DMS53 treated with DMSO at 0.1 percent for 48 hours (cell line): ENCODE measurements at regions not wholly inside any gene's neighbourhood (a gene's known extent, or its start where the extent isn't known, plus 50 kb on each side); places are given as distances from the start of the nearest gene placed in this dataset.

Experiments used
- DNase-seq: peaks from one replicate; lab custom pipeline; 2025; ENCODE audit not compliant: unreplicated experiment; lab: John Stamatoyannopoulos, UW

- DNase-seq: no peak
Measured at GRCh38 chr7:88700725-88701124, 58.8 kb upstream of the ZNF804B start.

- no peak for DNase-seq
Measured at GRCh38 chr7:88694207-88694606, 65.3 kb upstream of the ZNF804B start.

- DNase-seq: no peak
Measured at GRCh38 chr7:88693131-88693530, 66.4 kb upstream of the ZNF804B start.

GRCh38 chr7:88692493-88692892, 67.0 kb upstream of the ZNF804B start:
- no peak for DNase-seq

- DNase-seq: no peak
Measured at GRCh38 chr7:88689821-88690220, 69.7 kb upstream of the ZNF804B start.

GRCh38 chr7:88688222-88688621, 71.3 kb upstream of the ZNF804B start:
- no peak for DNase-seq

GRCh38 chr7:88686468-88687229, 72.9 kb upstream of the ZNF804B start:
- no peak for DNase-seq

GRCh38 chr7:88681682-88682081, 77.8 kb upstream of the ZNF804B start:
- no peak for DNase-seq

GRCh38 chr7:88670536-88670935, 89.0 kb upstream of the ZNF804B start:
- DNase-seq: no peak

- DNase-seq: no peak
Measured at GRCh38 chr7:88669913-88670312, 89.6 kb upstream of the ZNF804B start.

- DNase-seq: no peak
Measured at GRCh38 chr7:88668591-88668990, 90.9 kb upstream of the ZNF804B start.

GRCh38 chr7:88666626-88667025, 92.9 kb upstream of the ZNF804B start:
- DNase-seq: no peak

- DNase-seq: peak; percentile 62
Measured at GRCh38 chr7:88665892-88666514, 93.5 kb upstream of the ZNF804B start.

- peak; percentile 66 for DNase-seq
Measured at GRCh38 chr7:88664630-88665233, 94.8 kb upstream of the ZNF804B start.

GRCh38 chr7:88661921-88662320, 97.6 kb upstream of the ZNF804B start:
- DNase-seq: no peak

- DNase-seq: no peak
Measured at GRCh38 chr7:88647825-88648224, 111.7 kb upstream of the ZNF804B start.

GRCh38 chr7:88638583-88638982, 120.9 kb upstream of the ZNF804B start:
- DNase-seq: no peak

GRCh38 chr7:88637795-88638194, 121.7 kb upstream of the ZNF804B start:
- DNase-seq: no peak

- no peak for DNase-seq
Measured at GRCh38 chr7:88635149-88635548, 124.4 kb upstream of the ZNF804B start.

- no peak for DNase-seq
Measured at GRCh38 chr7:88629559-88629958, 129.9 kb upstream of the ZNF804B start.

GRCh38 chr7:88628363-88629085, 131.0 kb upstream of the ZNF804B start:
- no peak for DNase-seq

- no peak for DNase-seq
Measured at GRCh38 chr7:88617185-88617584, 142.3 kb upstream of the ZNF804B start.
